AG10803 (cell line): ENCODE measurements at regions not wholly inside any gene's neighbourhood (a gene's known extent, or its start where the extent isn't known, plus 50 kb on each side); places are given as distances from the start of the nearest gene placed in this dataset.
"Not testable (repeated sequence)": the region's sequence is repeated elsewhere in the genome, so short reads cannot be mapped to it uniquely, and the experiment has no call there.

Experiments
- DNase-seq: peaks from one replicate; pipeline ENCODE4 v3.0.0; 2010; ENCODE audit warnings: low read depth
- H3K4me3 ChIP-seq: 2 replicates; pipeline ENCODE4 v1.5.1; 2011; ENCODE audit warnings: mild to moderate bottlenecking, low read length, control low read depth
- CTCF ChIP-seq: conservative IDR thresholded peaks from 2 replicates; pipeline ENCODE4 v1.5.1; 2011; ENCODE audit warnings: mild to moderate bottlenecking, low read length, control low read depth, inconsistent platforms

DNA sequence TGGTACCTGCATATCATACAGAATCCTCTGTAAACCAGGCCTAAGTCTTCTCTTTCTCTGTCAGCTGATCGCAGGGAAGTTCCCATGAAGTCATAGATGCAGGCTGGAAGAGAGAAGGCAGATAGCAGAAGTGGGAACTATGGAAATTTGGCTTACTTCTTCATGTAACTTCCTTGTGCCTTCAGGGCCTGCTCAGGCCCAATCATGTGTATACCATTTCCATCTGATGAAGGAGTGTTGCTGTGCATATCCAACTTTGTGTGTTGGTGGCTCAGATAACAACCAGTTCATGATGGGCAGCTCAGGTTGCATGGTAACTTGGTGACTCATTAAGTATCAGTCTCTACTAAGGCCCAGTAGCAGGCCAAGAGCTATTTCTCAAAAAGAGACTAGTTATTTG is 53.1 kb upstream of the CEP295 start:
- no peak overlapping the region for H3K4me3 ChIP-seq
- no peak for TF ChIP-seq CTCF
- no peak for DNase-seq

DNA sequence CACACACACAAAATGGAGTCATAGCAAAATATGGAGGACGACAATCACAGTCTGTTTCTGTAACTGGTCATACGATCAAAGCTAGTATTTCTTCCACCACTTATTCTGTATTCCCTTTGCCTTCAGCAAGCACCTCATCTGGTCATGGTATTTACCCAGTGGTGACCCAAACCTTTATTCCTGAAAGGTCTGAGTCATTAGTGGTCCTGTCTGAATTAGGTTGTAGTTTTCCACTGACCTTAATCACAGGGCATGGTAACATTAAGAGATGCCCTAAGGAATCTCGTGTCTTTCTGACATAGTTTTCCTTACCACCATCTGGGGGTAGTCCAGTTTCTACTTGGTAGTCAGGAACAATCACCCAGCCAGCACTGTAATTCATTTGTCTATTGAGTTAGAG is 54.8 kb upstream of the CEP295 start:
- no peak overlapping the region for H3K4me3 ChIP-seq
- no peak for DNase-seq
- TF ChIP-seq CTCF = no peak

DNA sequence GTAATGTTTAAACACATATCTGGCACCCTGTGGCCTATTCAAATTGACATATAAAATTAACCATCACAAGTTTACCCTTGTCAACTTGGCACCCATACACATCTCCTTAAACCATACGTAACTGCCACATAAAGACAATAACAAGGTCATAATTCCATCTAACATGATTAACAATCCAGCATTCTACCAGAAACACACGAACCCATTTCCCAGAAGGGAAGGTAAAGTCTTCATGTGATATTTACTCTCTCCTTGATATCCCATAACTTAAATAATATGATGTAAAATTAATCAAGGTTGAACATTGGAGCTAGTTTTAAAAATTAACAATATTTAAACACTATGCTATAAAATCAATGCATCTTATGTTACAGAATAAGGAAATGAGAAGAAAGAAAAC is 55.2 kb upstream of the CEP295 start:
- no peak for TF ChIP-seq CTCF
- DNase-seq = no peak
- no peak overlapping the region for H3K4me3 ChIP-seq

GRCh38 chr11:93605642-93606041 is 55.8 kb upstream of the CEP295 start:
- no peak for DNase-seq
- no peak overlapping the region for H3K4me3 ChIP-seq
- no peak for TF ChIP-seq CTCF

DNA sequence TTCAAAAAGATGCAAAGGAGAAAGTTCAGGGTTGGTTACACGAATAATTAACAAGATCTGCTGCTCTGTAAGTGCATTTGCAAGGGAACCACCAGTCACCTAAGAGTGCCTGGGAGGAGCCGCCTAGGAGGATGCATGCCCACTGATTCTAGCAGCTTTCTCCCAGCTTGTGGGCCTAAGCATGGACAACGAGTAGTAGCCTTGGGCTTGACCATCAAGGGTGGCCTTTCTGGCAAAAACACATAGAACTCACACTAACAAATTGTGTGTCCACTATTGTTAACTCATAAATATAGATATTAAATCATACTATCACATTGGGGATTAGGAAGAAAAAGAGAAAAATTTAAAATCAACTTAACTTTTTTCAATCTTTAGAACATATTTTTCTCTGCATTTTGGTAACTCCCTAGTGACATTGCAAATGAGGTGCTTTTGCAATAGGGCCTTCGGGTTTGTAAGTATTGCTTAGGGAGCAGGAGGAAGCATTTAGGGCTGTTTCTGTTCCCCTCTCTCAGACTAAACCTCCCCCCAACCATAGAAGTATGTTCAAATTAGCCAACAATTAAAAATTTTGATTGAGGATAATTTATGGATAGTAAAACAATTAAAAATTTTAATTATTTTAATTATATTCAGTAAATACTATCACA is 57.3 kb upstream of the CEP295 start:
- DNase-seq = no peak
- no peak for TF ChIP-seq CTCF
- H3K4me3 ChIP-seq = no peak overlapping the region

GRCh38 chr11:93603225-93604007 is 58.1 kb upstream of the CEP295 start:
- DNase-seq = no peak
- H3K4me3 ChIP-seq = no peak overlapping the region
- TF ChIP-seq CTCF = no peak

- DNase-seq = peak; percentile 18
- not testable (repeated sequence) for H3K4me3 ChIP-seq
These were observed 53.0 kb upstream of the SMCO4 start for GRCh38 chr11:93596171-93596570.
